Right atrium auricular region (tissue), 2 donors: ENCODE measurements at regions not wholly inside any gene's neighbourhood (a gene's known extent, or its start where the extent isn't known, plus 50 kb on each side); places are given as distances from the start of the nearest gene placed in this dataset.

Experiments
- DNase-seq: peaks from one replicate; pipeline ENCODE4 v3.0.0-alpha.2; 2019; ENCODE audit warnings: low spot score
- H3K27ac ChIP-seq, 2 donors: fragments of 200-600 bp; sonication (generic); 1 replicate in 1 of 2; 2 replicates in 1 of 2; pipeline ENCODE4 v1.5.1; 2016 to 2019
- H3K27me3 ChIP-seq, 2 donors: fragments of 200-600 bp; sonication (generic); one replicate each; pipeline versions ENCODE4 v1.5.1 to v1.6.0; 2017 to 2019
- H3K36me3 ChIP-seq: fragments of 200-600 bp; sonication (generic); one replicate; pipeline ENCODE4 v1.5.1; 2016
- H3K4me1 ChIP-seq, 2 donors: fragments of 200-600 bp; sonication (generic); one replicate each; pipeline versions ENCODE4 v1.5.1 to v1.6.0; 2017 to 2019
- H3K4me3 ChIP-seq, 2 donors: fragments of 200-600 bp; sonication (generic); 1 replicate in 1 of 2; 2 replicates in 1 of 2; pipeline ENCODE4 v1.5.1; 2017 to 2019; ENCODE audit warnings: mild to moderate bottlenecking in 1 of 2, moderate library complexity in 1 of 2
- H3K9me3 ChIP-seq, 2 donors: fragments of 200-600 bp; sonication (generic); one replicate each; pipeline ENCODE4 v1.5.1; 2019
- TF ChIP-seq, protein P1 (sequence below), 2 donors: fragments of 200-600 bp; sonication (generic); IDR thresholded peaks; one replicate each; pipeline ENCODE4 v1.5.1; 2019; ENCODE audit warnings: antibody characterized with exemption in 2 of 2

DNA sequence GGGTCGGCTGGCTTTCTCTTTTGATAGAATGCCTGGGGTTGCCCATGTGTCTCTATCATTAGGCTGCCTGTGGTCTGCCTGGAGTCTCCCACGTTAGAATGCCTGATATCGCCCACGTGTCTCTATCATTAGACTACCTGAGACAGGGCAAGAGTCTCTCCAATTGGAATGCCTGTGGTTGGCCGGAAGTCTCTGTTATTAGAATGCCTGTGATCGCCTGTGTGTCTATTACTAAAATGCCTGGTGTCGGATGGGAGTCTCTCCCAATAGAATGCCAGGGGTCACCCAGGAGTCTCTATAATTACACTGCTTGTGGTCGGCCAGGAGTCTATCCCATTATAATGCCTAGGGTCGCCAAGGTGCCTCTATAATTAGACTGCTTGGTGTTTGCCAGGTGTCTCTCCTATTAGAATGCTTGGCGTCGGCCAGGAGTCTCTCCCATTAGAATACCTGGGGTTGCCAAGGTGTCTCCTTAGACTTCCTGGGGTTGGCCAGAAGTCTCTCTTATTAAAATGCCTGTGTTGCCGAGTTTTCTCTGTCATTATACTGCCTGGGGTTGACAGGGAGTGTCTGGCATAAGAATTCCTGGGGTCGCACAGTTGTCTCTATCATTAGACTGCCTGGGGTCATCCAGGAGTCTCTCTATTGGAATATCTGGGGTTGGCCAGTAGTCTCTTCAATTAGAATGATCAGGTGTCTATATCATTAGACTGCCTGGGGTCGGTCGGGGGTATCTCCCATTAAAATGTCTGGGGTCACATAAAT is 2272.8 kb downstream of the TP53TG3F start:
- Histone ChIP-seq H3K4me1 (no peaks in the 10 kb centered on the region), H3K27me3 (no peaks in the 10 kb centered on the region), H3K27ac (no peak overlapping the region), H3K9me3 (no peaks in the 10 kb centered on the region), H3K4me3 (no peak overlapping the region), H3K36me3 (no peaks in the 10 kb centered on the region)
- TF ChIP-seq, protein P1, sequence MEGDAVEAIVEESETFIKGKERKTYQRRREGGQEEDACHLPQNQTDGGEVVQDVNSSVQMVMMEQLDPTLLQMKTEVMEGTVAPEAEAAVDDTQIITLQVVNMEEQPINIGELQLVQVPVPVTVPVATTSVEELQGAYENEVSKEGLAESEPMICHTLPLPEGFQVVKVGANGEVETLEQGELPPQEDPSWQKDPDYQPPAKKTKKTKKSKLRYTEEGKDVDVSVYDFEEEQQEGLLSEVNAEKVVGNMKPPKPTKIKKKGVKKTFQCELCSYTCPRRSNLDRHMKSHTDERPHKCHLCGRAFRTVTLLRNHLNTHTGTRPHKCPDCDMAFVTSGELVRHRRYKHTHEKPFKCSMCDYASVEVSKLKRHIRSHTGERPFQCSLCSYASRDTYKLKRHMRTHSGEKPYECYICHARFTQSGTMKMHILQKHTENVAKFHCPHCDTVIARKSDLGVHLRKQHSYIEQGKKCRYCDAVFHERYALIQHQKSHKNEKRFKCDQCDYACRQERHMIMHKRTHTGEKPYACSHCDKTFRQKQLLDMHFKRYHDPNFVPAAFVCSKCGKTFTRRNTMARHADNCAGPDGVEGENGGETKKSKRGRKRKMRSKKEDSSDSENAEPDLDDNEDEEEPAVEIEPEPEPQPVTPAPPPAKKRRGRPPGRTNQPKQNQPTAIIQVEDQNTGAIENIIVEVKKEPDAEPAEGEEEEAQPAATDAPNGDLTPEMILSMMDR (IDR thresholded peaks at IDR 0.05) = no peak
- peak; percentile 36 for DNase-seq

DNA sequence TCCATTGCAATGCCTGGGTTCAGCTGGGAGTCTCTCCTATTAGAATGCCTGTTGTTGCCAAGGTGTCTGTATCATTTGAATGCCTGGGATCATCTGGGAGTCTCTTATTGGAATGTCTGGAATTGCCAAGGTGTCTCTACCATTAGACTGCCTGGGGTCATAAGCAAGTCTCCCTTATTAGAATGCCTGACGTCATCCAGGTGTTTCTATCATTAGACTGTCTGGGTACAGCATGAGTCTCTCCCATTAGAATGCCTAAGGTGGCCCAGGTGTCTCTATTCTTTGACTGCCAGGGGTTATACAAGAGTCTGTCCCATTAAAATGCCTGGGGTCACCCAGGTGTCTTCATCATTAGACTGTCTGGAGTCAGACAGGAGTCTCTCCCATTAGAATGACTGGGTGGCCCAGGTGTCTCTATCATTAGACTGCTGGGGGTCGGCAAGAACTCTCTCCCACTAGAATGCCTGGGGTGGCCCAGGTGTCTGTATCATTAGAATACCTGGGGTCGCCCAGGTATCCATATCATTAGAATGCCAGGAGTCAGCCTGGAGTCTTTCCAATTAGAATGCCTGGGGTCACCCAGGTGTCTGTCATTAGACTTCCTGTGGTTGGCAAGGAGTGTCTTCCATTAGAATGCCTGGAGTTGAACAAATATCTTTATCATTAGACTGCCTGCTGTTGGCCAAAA is 2274.0 kb downstream of the TP53TG3F start:
- no peaks in the 10 kb centered on the region for H3K27me3 ChIP-seq
- peak; percentile 44 for DNase-seq

DNA sequence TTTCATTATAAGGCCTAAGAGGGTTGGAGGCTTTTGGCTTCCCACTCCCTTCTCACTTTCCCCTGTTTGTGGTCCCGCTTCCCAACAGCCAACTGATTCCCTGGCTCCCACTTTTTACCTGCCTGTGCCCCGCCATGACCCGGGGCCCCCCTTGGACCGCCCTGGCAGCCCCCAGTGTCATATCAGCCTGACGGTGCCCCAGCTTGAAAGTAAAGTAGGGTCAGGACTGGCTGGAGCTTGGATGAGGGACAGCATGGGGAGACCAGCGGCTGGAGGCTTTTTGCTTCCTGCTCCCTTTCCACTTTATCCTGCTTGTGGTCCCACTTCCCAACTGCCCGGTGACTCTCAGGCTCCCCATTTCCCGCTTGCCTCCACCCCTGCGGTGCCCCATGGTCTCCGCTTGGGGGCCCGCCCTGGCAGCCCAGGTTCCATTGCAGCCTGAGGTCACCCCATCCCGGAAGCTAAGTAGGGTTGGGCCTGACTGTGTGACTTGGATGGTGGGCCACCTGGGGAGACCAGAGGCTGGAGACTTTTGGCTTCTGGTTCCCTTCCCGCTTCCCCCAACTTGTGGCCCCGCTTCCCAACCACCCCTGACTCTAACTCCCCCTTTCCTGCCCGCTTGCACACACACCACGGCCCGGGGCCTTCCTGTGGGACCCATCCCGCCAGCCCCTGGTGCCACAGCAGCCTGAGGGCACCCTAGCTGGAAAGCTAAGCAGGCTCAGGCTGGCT is 2274.7 kb downstream of the TP53TG3F start:
- H3K4me3 ChIP-seq = no peak overlapping the region
- TF ChIP-seq, protein P1 (IDR thresholded peaks at IDR 0.05) = no peak
- no peaks in the 10 kb centered on the region for H3K4me1 ChIP-seq
- DNase-seq = peak; percentile 56
- H3K27me3 ChIP-seq = no peaks in the 10 kb centered on the region
- no peaks in the 10 kb centered on the region for H3K36me3 ChIP-seq
- H3K27ac ChIP-seq = no peak overlapping the region
- no peaks in the 10 kb centered on the region for H3K9me3 ChIP-seq

More for the DNA sequence above, 2274.0 kb downstream of the TP53TG3F start:
- Histone ChIP-seq H3K27ac (no peak overlapping the region), H3K9me3 (no peaks in the 10 kb centered on the region), H3K4me1 (no peaks in the 10 kb centered on the region), H3K4me3 (no peak overlapping the region), H3K36me3 (no peaks in the 10 kb centered on the region)
- TF ChIP-seq, protein P1 (IDR thresholded peaks at IDR 0.05) = no peak

- no peaks in the 10 kb centered on the region for H3K36me3 ChIP-seq
- H3K9me3 ChIP-seq = no peaks in the 10 kb centered on the region
- peak; percentile 36 for DNase-seq
- TF ChIP-seq, protein P1 (IDR thresholded peaks at IDR 0.05) = no peak
- no peak overlapping the region for H3K4me3 ChIP-seq
- no peaks in the 10 kb centered on the region for H3K4me1 ChIP-seq
- no peaks in the 10 kb centered on the region for H3K27me3 ChIP-seq
- no peak overlapping the region for H3K27ac ChIP-seq
Observed at GRCh38 chr16:35734728-35735402, 2275.5 kb downstream of the TP53TG3F start.

DNA sequence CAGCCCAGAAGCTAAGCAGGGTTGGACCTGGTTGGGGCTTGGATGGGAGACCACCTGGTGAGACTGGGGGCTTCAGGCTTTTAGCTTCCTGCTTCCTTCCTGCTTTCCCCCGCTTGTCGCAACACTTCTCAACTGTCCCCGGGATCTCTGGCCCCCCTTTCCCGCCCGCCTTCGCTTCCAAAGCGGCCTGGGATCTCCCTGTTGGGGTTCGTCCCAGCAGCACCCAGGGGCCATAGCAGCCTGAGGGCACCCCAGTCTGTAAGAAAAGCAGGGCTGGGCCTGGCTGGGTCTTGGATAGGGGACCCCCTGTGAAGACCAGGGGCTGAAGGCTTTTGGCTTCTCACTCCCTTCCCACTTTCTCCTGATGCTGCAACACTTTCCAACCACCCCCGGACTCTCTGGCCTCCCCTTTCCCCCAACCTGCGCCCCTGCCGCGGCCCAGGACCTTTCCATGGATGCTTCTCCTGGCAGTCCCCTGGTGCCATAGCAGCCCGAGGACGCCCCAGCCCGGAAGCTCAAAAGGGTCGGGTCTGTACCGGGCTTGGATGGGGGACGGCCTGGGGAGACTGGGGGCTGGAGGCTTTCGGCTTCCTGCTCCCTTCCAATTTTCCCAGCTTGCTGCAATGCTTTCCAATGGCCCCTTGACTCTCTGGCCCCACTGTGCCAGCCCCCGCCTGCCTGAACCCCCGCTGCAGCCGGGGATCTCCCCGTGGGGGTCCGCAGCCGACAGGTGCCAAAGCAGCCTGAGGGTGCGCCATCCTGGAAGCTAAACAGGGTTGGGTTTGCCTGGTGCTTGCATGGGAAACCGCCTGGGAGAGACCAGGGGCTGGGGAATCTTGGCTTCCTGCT is 2276.2 kb downstream of the TP53TG3F start:
- TF ChIP-seq, protein P1 (IDR thresholded peaks at IDR 0.05) = no peak
- no peak overlapping the region for H3K27ac ChIP-seq
- H3K9me3 ChIP-seq = no peaks in the 10 kb centered on the region
- no peaks in the 10 kb centered on the region for H3K36me3 ChIP-seq
- DNase-seq = no peak
- H3K4me3 ChIP-seq = no peak overlapping the region
- no peaks in the 10 kb centered on the region for H3K4me1 ChIP-seq
- H3K27me3 ChIP-seq = no peaks in the 10 kb centered on the region
